Testis (tissue), 2 donors: ENCODE measurements at regions not wholly inside any gene's neighbourhood (a gene's known extent, or its start where the extent isn't known, plus 50 kb on each side); places are given as distances from the start of the nearest gene placed in this dataset.

Experiments used
- POLR2A ChIP-seq: fragments of 450-650 bp; IDR thresholded peaks from one replicate; pipeline ENCODE4 v1.6.1; 2017; ENCODE audit warnings: antibody characterized with exemption, mild to moderate bottlenecking, moderate library complexity
- TF ChIP-seq, protein P1 (sequence below), 3 experiments: fragments of 450-650 bp in 2 of 3; fragments of 200-600 bp in 1 of 3; sonication (generic) in 1 of 3; IDR thresholded peaks; one replicate each; pipeline ENCODE4 v1.5.1; 2016 to 2019; ENCODE audit warnings: antibody characterized with exemption in 3 of 3, mild to moderate bottlenecking in 2 of 3, moderate library complexity in 1 of 3

DNA sequence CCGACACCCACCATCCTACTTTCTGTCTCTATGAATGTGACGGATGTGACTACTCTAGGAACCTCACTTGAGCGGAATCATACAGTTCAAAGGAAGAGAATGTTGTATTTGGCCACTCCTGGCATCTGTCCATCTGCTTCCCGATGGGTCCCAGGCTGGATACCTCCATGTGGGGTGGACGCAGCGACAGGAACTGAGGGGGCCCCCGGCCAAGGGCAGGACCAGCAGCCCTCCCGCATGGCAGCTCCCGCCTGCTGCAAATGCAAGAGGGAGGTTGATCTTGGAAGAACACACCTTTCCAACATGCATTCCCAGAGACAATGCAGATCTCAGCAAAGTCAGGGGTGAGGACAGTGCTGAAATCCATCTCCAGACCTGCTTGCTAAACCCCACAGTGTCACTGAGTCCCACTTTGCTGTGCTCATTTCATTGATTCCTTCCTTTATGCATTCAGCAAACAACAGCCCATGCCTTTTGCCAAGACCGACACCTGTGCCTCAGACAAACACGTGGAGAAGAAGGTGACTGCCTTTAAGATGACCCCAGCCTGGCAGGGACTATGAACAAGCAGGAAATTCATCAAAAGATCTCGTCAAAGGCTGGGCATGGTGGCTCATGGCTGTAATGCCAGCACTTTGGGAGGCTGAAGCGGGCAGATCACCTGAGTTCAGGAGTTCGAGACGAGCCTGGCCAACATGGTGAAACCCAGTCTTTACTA lies 246.2 kb downstream of the CTTN start:
- TF ChIP-seq, protein P1, sequence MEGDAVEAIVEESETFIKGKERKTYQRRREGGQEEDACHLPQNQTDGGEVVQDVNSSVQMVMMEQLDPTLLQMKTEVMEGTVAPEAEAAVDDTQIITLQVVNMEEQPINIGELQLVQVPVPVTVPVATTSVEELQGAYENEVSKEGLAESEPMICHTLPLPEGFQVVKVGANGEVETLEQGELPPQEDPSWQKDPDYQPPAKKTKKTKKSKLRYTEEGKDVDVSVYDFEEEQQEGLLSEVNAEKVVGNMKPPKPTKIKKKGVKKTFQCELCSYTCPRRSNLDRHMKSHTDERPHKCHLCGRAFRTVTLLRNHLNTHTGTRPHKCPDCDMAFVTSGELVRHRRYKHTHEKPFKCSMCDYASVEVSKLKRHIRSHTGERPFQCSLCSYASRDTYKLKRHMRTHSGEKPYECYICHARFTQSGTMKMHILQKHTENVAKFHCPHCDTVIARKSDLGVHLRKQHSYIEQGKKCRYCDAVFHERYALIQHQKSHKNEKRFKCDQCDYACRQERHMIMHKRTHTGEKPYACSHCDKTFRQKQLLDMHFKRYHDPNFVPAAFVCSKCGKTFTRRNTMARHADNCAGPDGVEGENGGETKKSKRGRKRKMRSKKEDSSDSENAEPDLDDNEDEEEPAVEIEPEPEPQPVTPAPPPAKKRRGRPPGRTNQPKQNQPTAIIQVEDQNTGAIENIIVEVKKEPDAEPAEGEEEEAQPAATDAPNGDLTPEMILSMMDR (IDR thresholded peaks at IDR 0.05), result no peak
- no peak for TF ChIP-seq POLR2A
